Urinary bladder (tissue), 3 donors: ENCODE measurements at regions not wholly inside any gene's neighbourhood (a gene's known extent, or its start where the extent isn't known, plus 50 kb on each side); places are given as distances from the start of the nearest gene placed in this dataset.

ENCODE experiments used
- DNase-seq: peaks from one replicate; pipeline ENCODE4 v3.0.0-alpha.2; 2015; ENCODE audit errors: extremely low spot score
- H3K27ac ChIP-seq: one replicate; pipeline ENCODE4 v1.5.1; 2013; ENCODE audit warnings: low read depth, mild to moderate bottlenecking, moderate library complexity
- H3K36me3 ChIP-seq: one replicate; pipeline ENCODE4 v1.6.1; 2013; ENCODE audit warnings: mild to moderate bottlenecking, moderate library complexity; ENCODE audit not compliant: insufficient read depth
- H3K4me1 ChIP-seq: one replicate; pipeline ENCODE4 v1.6.1; 2013; ENCODE audit warnings: mild to moderate bottlenecking, moderate library complexity; ENCODE audit not compliant: insufficient read depth
- H3K4me3 ChIP-seq: one replicate; pipeline ENCODE4 v1.5.1; 2013; ENCODE audit warnings: low read depth, low read length
- WGBS: extraction: QIAGEN DNeasy Blood & Tissue Kit; methylation state at CpG from one replicate; pipeline ENCODE4 v1.1.7; 2013; 5-methylcytosine and 5-hydroxymethylcytosine counted together
- donor health status: healthy with polysubstance abuse.
- donor health status: healthy.

GRCh38 chrX:14476205-14476604, 53.1 kb upstream of the GLRA2 start:
- Histone ChIP-seq H3K4me3 (no peak overlapping the region), H3K4me1 (no peaks in the 10 kb centered on the region), H3K27ac (no peak overlapping the region), H3K36me3 (no peaks in the 10 kb centered on the region)
- WGBS: 17% methylated on average over 2 of the region's 2 CpGs
- DNase-seq: peak; percentile 57

- Histone ChIP-seq H3K4me1 (no peaks in the 10 kb centered on the region), H3K4me3 (no peak overlapping the region), H3K36me3 (no peaks in the 10 kb centered on the region), H3K27ac (no peak overlapping the region)
- WGBS: 95% methylated on average over 2 of the region's 2 CpGs
- no peak for DNase-seq
Measured at GRCh38 chrX:14449773-14450172, 79.6 kb upstream of the GLRA2 start.

- no peaks in the 10 kb centered on the region for H3K36me3 ChIP-seq
- DNase-seq: no peak
- H3K4me3 ChIP-seq: no peak overlapping the region
- no peaks in the 10 kb centered on the region for H3K4me1 ChIP-seq
- 89% methylated on average over 9 of the region's 9 CpGs for WGBS
- H3K27ac ChIP-seq: no peak overlapping the region
Measured at GRCh38 chrX:14448406-14448805, 80.9 kb upstream of the GLRA2 start.

GRCh38 chrX:14440106-14440505, 89.2 kb upstream of the GLRA2 start:
- WGBS: 84% methylated on average over 1 of the region's 1 CpG
- no peak overlapping the region for H3K27ac ChIP-seq
- DNase-seq: no peak
- no peaks in the 10 kb centered on the region for H3K36me3 ChIP-seq
- no peaks in the 10 kb centered on the region for H3K4me1 ChIP-seq
- H3K4me3 ChIP-seq: no peak overlapping the region

GRCh38 chrX:14427614-14428013, 101.7 kb upstream of the GLRA2 start:
- Histone ChIP-seq H3K36me3 (no peaks in the 10 kb centered on the region), H3K27ac (no peak overlapping the region), H3K4me3 (no peak overlapping the region), H3K4me1 (no peaks in the 10 kb centered on the region)
- no peak for DNase-seq
- 43% methylated on average over 1 of the region's 1 CpG for WGBS

GRCh38 chrX:14420841-14421240, 108.5 kb upstream of the GLRA2 start:
- no peaks in the 10 kb centered on the region for H3K4me1 ChIP-seq
- 32% methylated on average over 2 of the region's 2 CpGs for WGBS
- DNase-seq: peak; percentile 20
- no peak overlapping the region for H3K4me3 ChIP-seq
- H3K36me3 ChIP-seq: no peaks in the 10 kb centered on the region
- no peak overlapping the region for H3K27ac ChIP-seq

- WGBS: 97% methylated on average over 1 of the region's 1 CpG
- no peak for DNase-seq
- Histone ChIP-seq H3K27ac (no peak overlapping the region), H3K36me3 (no peaks in the 10 kb centered on the region), H3K4me3 (no peak overlapping the region), H3K4me1 (no peaks in the 10 kb centered on the region)
Measured at GRCh38 chrX:14412686-14413085, 116.7 kb upstream of the GLRA2 start.

- DNase-seq: no peak
- H3K4me1 ChIP-seq: no peaks in the 10 kb centered on the region
- H3K36me3 ChIP-seq: no peaks in the 10 kb centered on the region
- WGBS: 28% methylated on average over 1 of the region's 1 CpG
- no peak overlapping the region for H3K27ac ChIP-seq
- H3K4me3 ChIP-seq: no peak overlapping the region
Measured at GRCh38 chrX:14411326-14411725, 118.0 kb upstream of the GLRA2 start.

GRCh38 chrX:14409341-14409740, 120.0 kb upstream of the GLRA2 start:
- Histone ChIP-seq H3K36me3 (no peaks in the 10 kb centered on the region), H3K4me1 (no peaks in the 10 kb centered on the region), H3K27ac (no peak overlapping the region), H3K4me3 (no peak overlapping the region)
- no peak for DNase-seq
- 42% methylated on average over 2 of the region's 2 CpGs for WGBS

DNA sequence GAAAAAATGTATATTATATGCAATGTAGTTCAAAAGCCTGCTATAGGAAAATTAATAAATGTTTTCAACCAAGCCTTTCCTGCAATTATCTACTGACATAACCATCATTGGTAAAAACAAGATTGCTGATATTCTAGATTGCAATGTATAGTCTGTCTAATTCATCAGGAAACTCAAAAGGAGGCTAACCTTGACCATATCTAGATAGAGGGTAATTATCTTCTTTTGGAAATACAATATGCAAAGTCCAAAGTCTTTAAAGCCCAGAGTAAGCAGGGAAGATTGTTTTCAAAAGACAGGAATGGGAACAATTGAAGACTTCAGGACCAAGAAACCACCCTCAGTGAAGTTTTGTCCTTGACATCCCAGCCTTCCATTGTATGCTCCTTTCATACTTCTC, 123.1 kb upstream of the GLRA2 start:
- H3K4me3 ChIP-seq: no peak overlapping the region
- H3K27ac ChIP-seq: no peak overlapping the region
- H3K4me1 ChIP-seq: no peaks in the 10 kb centered on the region
- DNase-seq: no peak
- no peaks in the 10 kb centered on the region for H3K36me3 ChIP-seq

GRCh38 chrX:14398725-14399124, 130.6 kb upstream of the GLRA2 start:
- H3K36me3 ChIP-seq: no peaks in the 10 kb centered on the region
- H3K4me3 ChIP-seq: no peak overlapping the region
- no peak overlapping the region for H3K27ac ChIP-seq
- H3K4me1 ChIP-seq: no peaks in the 10 kb centered on the region
- no peak for DNase-seq
- 42% methylated on average over 2 of the region's 2 CpGs for WGBS

GRCh38 chrX:14389682-14390081, 139.7 kb upstream of the GLRA2 start:
- H3K4me1 ChIP-seq: no peaks in the 10 kb centered on the region
- H3K36me3 ChIP-seq: no peaks in the 10 kb centered on the region
- WGBS: 89% methylated on average over 4 of the region's 4 CpGs
- H3K4me3 ChIP-seq: no peak overlapping the region
- DNase-seq: no peak
- no peak overlapping the region for H3K27ac ChIP-seq

DNA sequence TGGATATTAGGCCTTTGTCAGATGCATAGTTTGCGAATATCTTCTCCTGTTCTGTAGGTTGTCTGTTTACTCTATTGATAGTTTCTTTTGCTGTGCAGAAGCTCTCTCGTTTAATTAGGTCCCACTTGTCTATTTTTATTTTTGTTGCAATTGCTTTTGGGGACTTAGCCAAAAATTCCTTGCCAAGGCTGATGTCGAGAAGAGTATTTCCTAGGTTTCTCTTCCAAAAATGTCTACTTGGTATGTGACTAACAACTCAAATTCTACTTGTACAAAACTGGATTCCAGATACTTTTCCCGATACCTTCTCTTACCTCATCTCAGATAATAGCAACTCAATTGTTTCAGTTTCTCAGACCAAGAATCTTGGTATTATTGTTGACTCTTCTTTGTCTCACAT, 142.4 kb upstream of the GLRA2 start:
- Histone ChIP-seq H3K4me1 (no peaks in the 10 kb centered on the region), H3K4me3 (no peak overlapping the region), H3K27ac (no peak overlapping the region), H3K36me3 (no peaks in the 10 kb centered on the region)
- DNase-seq: no peak
- 41% methylated on average over 4 of the region's 4 CpGs for WGBS

DNA sequence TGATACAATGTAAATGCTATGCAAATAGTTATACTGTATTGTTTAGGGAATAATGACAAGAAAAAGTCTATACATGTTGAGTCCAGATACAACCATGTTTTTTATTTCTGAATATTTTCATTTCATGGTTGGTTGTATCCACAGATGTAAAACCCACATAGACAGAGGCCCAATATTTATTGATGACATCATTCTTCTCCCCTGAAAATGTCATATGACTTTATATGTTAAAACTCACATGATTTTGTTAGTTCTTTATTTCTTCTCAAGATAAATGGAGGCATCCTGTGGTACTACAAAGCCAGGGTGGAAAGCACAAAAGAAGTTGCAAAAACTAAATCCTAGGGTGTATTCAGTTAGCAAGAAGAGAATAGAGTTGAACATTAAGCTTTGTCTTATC, 149.3 kb upstream of the GLRA2 start:
- Histone ChIP-seq H3K4me1 (no peaks in the 10 kb centered on the region), H3K27ac (no peak overlapping the region), H3K36me3 (no peaks in the 10 kb centered on the region), H3K4me3 (no peak overlapping the region)
- no peak for DNase-seq

- no peaks in the 10 kb centered on the region for H3K36me3 ChIP-seq
- no peak overlapping the region for H3K27ac ChIP-seq
- no peak for DNase-seq
- no peak overlapping the region for H3K4me3 ChIP-seq
- H3K4me1 ChIP-seq: no peaks in the 10 kb centered on the region
Measured at GRCh38 chrX:14377427-14377826, 151.9 kb upstream of the GLRA2 start.
